DOHH2 (cell line): ENCODE measurements at regions not wholly inside any gene's neighbourhood (a gene's known extent, or its start where the extent isn't known, plus 50 kb on each side); places are given as distances from the start of the nearest gene placed in this dataset.
"Not testable (repeated sequence)": the region's sequence is repeated elsewhere in the genome, so short reads cannot be mapped to it uniquely, and the experiment has no call there.

Experiments used
- CTCF ChIP-seq: fragments of 200-600 bp; sonication (generic); IDR thresholded peaks from one replicate; pipeline ENCODE4 v1.5.1; 2014; ENCODE audit warnings: antibody characterized with exemption, mild to moderate bottlenecking, low read depth, low read length; ENCODE audit not compliant: poor library complexity, severe bottlenecking
- EZH2phosphoT487 ChIP-seq: fragments of 200-600 bp; sonication (generic); IDR thresholded peaks from 2 replicates; pipeline ENCODE4 v1.6.1; 2017; ENCODE audit warnings: borderline replicate concordance, mild to moderate bottlenecking, antibody characterized with exemption, low read length, moderate library complexity, mixed read lengths

- TF ChIP-seq CTCF, EZH2phosphoT487: not testable (repeated sequence)
Measured at GRCh38 chr4:137942015-137942515, 300.1 kb downstream of the SLC7A11 start.
